ENCODE measurements at regions not wholly inside any gene's neighbourhood (a gene's known extent, or its start where the extent isn't known, plus 50 kb on each side); places are given as distances from the start of the nearest gene placed in this dataset.

DNA sequence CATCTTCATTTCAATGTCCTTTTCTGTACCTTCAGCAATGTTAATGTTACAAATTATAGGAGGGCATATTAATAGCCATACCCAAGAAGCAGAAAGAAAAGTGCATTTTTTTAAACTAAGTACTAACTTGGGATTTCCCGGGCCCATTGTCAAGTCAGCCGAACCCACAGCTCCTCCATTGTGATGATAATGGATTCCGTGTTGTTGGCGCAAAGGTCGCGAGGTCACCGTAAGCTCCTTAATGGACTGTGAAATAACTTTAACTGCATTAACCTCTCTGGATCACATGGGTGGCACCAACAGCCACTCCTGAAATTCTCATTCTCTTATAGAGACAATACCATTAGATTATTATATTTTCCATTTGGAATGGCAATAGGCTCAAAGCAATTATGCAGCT lies 250.6 kb upstream of the RRP15 start:
- H3K27me3 ChIP-seq (ENCODE audit: insufficient read depth, poor library complexity, severe bottlenecking): no peaks in the 10 kb centered on the region
- DNase-seq (ENCODE audit: low read depth in 1 of 2, low spot score in 1 of 2): no peak
- no peak overlapping the region for H3K4me3 ChIP-seq (replicated peaks; ENCODE audit: insufficient read depth, low read length)
- TF ChIP-seq POLR2AphosphoS5 (IDR thresholded peaks at IDR 0.05; ENCODE audit: low read depth) (no peak), SPI1 (IDR thresholded peaks at IDR 0.05; ENCODE audit: borderline replicate concordance, low read depth) (no peak), GABPA (IDR thresholded peaks at IDR 0.05; ENCODE audit: low read depth) (no peak)
- TF ChIP-seq, protein P1, sequence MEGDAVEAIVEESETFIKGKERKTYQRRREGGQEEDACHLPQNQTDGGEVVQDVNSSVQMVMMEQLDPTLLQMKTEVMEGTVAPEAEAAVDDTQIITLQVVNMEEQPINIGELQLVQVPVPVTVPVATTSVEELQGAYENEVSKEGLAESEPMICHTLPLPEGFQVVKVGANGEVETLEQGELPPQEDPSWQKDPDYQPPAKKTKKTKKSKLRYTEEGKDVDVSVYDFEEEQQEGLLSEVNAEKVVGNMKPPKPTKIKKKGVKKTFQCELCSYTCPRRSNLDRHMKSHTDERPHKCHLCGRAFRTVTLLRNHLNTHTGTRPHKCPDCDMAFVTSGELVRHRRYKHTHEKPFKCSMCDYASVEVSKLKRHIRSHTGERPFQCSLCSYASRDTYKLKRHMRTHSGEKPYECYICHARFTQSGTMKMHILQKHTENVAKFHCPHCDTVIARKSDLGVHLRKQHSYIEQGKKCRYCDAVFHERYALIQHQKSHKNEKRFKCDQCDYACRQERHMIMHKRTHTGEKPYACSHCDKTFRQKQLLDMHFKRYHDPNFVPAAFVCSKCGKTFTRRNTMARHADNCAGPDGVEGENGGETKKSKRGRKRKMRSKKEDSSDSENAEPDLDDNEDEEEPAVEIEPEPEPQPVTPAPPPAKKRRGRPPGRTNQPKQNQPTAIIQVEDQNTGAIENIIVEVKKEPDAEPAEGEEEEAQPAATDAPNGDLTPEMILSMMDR (IDR thresholded peaks at IDR 0.05; ENCODE audit: insufficient read depth, low read length): no peak
- TF ChIP-seq, protein P2, sequence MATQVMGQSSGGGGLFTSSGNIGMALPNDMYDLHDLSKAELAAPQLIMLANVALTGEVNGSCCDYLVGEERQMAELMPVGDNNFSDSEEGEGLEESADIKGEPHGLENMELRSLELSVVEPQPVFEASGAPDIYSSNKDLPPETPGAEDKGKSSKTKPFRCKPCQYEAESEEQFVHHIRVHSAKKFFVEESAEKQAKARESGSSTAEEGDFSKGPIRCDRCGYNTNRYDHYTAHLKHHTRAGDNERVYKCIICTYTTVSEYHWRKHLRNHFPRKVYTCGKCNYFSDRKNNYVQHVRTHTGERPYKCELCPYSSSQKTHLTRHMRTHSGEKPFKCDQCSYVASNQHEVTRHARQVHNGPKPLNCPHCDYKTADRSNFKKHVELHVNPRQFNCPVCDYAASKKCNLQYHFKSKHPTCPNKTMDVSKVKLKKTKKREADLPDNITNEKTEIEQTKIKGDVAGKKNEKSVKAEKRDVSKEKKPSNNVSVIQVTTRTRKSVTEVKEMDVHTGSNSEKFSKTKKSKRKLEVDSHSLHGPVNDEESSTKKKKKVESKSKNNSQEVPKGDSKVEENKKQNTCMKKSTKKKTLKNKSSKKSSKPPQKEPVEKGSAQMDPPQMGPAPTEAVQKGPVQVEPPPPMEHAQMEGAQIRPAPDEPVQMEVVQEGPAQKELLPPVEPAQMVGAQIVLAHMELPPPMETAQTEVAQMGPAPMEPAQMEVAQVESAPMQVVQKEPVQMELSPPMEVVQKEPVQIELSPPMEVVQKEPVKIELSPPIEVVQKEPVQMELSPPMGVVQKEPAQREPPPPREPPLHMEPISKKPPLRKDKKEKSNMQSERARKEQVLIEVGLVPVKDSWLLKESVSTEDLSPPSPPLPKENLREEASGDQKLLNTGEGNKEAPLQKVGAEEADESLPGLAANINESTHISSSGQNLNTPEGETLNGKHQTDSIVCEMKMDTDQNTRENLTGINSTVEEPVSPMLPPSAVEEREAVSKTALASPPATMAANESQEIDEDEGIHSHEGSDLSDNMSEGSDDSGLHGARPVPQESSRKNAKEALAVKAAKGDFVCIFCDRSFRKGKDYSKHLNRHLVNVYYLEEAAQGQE (IDR thresholded peaks at IDR 0.05; ENCODE audit: insufficient replicate concordance, low read depth): no peak
- no peak overlapping the region for H3K27ac ChIP-seq (replicated peaks)

DNA sequence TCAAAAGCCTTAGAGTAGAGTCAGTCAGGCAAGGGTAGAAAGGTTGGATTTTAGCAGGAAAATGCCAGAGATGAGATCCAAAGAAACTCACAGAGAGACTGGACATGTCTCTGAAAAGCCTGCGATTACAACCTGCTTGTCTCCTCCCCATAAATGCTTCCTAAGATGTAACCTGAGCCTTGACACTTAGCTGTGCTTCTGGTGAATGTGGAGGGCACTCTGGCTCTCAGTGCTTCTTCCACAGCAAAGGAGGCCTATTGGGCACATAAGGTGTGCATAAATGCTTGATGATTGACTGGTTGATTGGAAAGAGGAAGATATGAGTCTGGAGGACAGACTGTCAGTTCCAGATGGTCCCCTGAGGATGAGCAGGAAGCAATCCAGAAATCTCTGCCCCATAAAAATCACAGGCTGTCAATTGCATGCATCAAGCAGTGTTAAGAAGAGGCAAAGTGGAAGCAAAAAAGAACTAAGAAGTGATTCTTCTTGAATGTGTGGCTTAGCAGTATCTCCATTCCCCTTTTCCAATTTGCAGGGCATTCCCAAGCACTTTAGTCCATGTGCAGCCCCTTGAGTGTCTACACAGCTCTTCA lies 236.2 kb upstream of the RRP15 start:
- DNase-seq (ENCODE audit: low read depth in 1 of 2, low spot score in 1 of 2): no peak
- Histone ChIP-seq H3K27ac (replicated peaks) (no peak overlapping the region), H3K4me3 (replicated peaks; ENCODE audit: insufficient read depth, low read length) (no peak overlapping the region), H3K27me3 (ENCODE audit: insufficient read depth, poor library complexity, severe bottlenecking) (no peaks in the 10 kb centered on the region)
- TF ChIP-seq POLR2AphosphoS5 (IDR thresholded peaks at IDR 0.05; ENCODE audit: low read depth): no peak
- TF ChIP-seq, protein P1 (IDR thresholded peaks at IDR 0.05; ENCODE audit: insufficient read depth, low read length): no peak
- TF ChIP-seq GABPA (IDR thresholded peaks at IDR 0.05; ENCODE audit: low read depth): no peak
- TF ChIP-seq, protein P2 (IDR thresholded peaks at IDR 0.05; ENCODE audit: insufficient replicate concordance, low read depth): no peak
- TF ChIP-seq SPI1 (IDR thresholded peaks at IDR 0.05; ENCODE audit: borderline replicate concordance, low read depth): no peak

DNA sequence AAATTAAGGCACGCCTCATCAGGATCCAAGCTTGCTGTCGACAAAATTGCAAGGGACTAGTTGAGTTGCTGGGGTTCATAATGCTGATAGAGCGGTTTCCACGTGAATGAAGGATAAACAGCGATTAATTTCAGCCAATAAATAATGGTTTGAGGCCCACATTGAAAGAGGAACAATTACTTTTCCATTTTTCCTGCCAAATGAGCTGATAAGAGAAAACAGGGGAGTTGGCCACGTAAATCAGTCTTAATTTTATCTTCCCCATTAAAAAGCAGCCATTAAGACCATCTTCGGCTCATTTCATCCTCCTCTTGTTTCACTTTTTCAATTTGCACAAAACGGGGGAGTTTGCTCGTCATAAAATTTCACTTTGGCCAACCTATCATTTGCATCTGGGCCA lies 235.5 kb upstream of the RRP15 start:
- Histone ChIP-seq H3K27ac (replicated peaks) (no peak overlapping the region), H3K4me3 (replicated peaks; ENCODE audit: insufficient read depth, low read length) (no peak overlapping the region), H3K27me3 (ENCODE audit: insufficient read depth, poor library complexity, severe bottlenecking) (no peaks in the 10 kb centered on the region)
- no peak for DNase-seq (ENCODE audit: low read depth in 1 of 2, low spot score in 1 of 2)
- TF ChIP-seq, protein P2 (IDR thresholded peaks at IDR 0.05; ENCODE audit: insufficient replicate concordance, low read depth): no peak
- no peak for TF ChIP-seq GABPA (IDR thresholded peaks at IDR 0.05; ENCODE audit: low read depth)
- no peak for TF ChIP-seq POLR2AphosphoS5 (IDR thresholded peaks at IDR 0.05; ENCODE audit: low read depth)
- TF ChIP-seq SPI1 (IDR thresholded peaks at IDR 0.05; ENCODE audit: borderline replicate concordance, low read depth): no peak
- TF ChIP-seq, protein P1 (IDR thresholded peaks at IDR 0.05; ENCODE audit: insufficient read depth, low read length): no peak
